ENCODE measurements at regions not wholly inside any gene's neighbourhood (a gene's known extent, or its start where the extent isn't known, plus 50 kb on each side); places are given as distances from the start of the nearest gene placed in this dataset.

DNA sequence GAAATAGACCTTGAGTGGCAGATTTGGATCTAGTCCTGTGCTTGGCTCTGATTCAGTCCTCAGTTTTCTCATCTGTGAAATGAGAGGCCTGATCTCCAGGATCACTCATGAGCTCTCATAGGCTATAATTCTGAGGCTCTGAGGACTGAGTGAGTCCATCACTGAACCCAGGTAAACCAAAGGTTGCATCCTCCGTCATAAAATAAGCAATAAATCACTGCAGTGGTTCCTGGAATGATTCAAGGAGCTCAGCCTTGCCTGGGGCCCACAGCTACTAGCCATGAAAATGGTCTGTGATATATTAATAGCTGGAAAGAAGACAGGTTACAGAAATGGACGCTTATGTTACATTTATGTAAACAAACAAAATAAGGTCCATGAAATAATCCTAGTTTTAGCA lies 124.8 kb downstream of the MAP3K7 start:
- TF ChIP-seq POLR2A (IDR thresholded peaks at IDR 0.05) = no peak
- TF ChIP-seq, protein P1, sequence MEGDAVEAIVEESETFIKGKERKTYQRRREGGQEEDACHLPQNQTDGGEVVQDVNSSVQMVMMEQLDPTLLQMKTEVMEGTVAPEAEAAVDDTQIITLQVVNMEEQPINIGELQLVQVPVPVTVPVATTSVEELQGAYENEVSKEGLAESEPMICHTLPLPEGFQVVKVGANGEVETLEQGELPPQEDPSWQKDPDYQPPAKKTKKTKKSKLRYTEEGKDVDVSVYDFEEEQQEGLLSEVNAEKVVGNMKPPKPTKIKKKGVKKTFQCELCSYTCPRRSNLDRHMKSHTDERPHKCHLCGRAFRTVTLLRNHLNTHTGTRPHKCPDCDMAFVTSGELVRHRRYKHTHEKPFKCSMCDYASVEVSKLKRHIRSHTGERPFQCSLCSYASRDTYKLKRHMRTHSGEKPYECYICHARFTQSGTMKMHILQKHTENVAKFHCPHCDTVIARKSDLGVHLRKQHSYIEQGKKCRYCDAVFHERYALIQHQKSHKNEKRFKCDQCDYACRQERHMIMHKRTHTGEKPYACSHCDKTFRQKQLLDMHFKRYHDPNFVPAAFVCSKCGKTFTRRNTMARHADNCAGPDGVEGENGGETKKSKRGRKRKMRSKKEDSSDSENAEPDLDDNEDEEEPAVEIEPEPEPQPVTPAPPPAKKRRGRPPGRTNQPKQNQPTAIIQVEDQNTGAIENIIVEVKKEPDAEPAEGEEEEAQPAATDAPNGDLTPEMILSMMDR (IDR thresholded peaks at IDR 0.05) = no peak

Measured in uterus (tissue), 2 donors.